ENCODE measurements at regions not wholly inside any gene's neighbourhood (a gene's known extent, or its start where the extent isn't known, plus 50 kb on each side); places are given as distances from the start of the nearest gene placed in this dataset.
"Not testable (repeated sequence)": the region's sequence is repeated elsewhere in the genome, so short reads cannot be mapped to it uniquely, and the experiment has no call there.

GRCh38 chr5:28808967-28809810, 1770.8 kb upstream of the CDH9 start:
- DNase-seq (no peak), ATAC-seq (no peak)
- intact Hi-C loops (cut with DNase I), result no loop called here

GRCh38 chr5:28807195-28807729, 1768.9 kb upstream of the CDH9 start:
- DNase-seq, result no peak
- no peak for ATAC-seq
- intact Hi-C loops (cut with DNase I), result no loop called here

- DNase-seq; intact Hi-C loops (cut with DNase I); ATAC-seq: not testable (repeated sequence)
Observed at GRCh38 chr5:28799035-28799434, 1760.6 kb upstream of the CDH9 start.

- DNase-seq (no peak), ATAC-seq (no peak)
- intact Hi-C loops (cut with DNase I), result no loop called here
Observed at GRCh38 chr5:28788954-28789353, 1750.6 kb upstream of the CDH9 start.

GRCh38 chr5:28780083-28780692, 1741.8 kb upstream of the CDH9 start:
- no peak for ATAC-seq
- intact Hi-C loops (cut with DNase I), result no loop called here
- DNase-seq, result no peak

GRCh38 chr5:28779161-28779754, 1740.9 kb upstream of the CDH9 start:
- no peak for DNase-seq
- intact Hi-C loops (cut with DNase I), result no loop called here
- ATAC-seq, result no peak

- ATAC-seq, result no peak
- no peak for DNase-seq
- intact Hi-C loops (cut with DNase I), result no loop called here
Observed at GRCh38 chr5:28770307-28770706, 1731.9 kb upstream of the CDH9 start.

- ATAC-seq (no peak), DNase-seq (no peak)
- intact Hi-C loops (cut with DNase I), result no loop called here
Observed at GRCh38 chr5:28766565-28767158, 1728.3 kb upstream of the CDH9 start.

- ATAC-seq, result no peak
Observed at GRCh38 chr5:28751396-28751795, 1713.0 kb upstream of the CDH9 start.

GRCh38 chr5:28750251-28750650, 1711.9 kb upstream of the CDH9 start:
- no peak for DNase-seq
- intact Hi-C loops (cut with DNase I), result no loop called here
- ATAC-seq, result no peak

More at GRCh38 chr5:28751396-28751795, 1713.0 kb upstream of the CDH9 start:
- DNase-seq, result no peak
- intact Hi-C loops (cut with DNase I), result no loop called here

GRCh38 chr5:28748446-28748845, 1710.1 kb upstream of the CDH9 start:
- ATAC-seq (no peak), DNase-seq (no peak)
- intact Hi-C loops (cut with DNase I), result no loop called here

- ATAC-seq, result no peak
- intact Hi-C loops (cut with DNase I), result no loop called here
- DNase-seq, result no peak
Observed at GRCh38 chr5:28743716-28744110, 1705.3 kb upstream of the CDH9 start.

GRCh38 chr5:28743025-28743715, 1704.8 kb upstream of the CDH9 start:
- ATAC-seq, result no peak
- intact Hi-C loops (cut with DNase I), result no loop called here
- DNase-seq, result no peak

GRCh38 chr5:28737682-28738081, 1699.3 kb upstream of the CDH9 start:
- DNase-seq (no peak), ATAC-seq (no peak)
- intact Hi-C loops (cut with DNase I), result no loop called here

- intact Hi-C loops (cut with DNase I), result no loop called here
- DNase-seq, result no peak
Observed at GRCh38 chr5:28737222-28737621, 1698.8 kb upstream of the CDH9 start.

GRCh38 chr5:28734396-28734795, 1696.0 kb upstream of the CDH9 start:
- intact Hi-C loops (cut with DNase I), result no loop called here
- ATAC-seq, result no peak
- DNase-seq, result no peak

More at GRCh38 chr5:28737222-28737621, 1698.8 kb upstream of the CDH9 start:
- no peak for ATAC-seq

- ATAC-seq, result no peak
- DNase-seq, result no peak
- intact Hi-C loops (cut with DNase I), result no loop called here
Observed at GRCh38 chr5:28729067-28729466, 1690.7 kb upstream of the CDH9 start.

- DNase-seq (no peak), ATAC-seq (no peak)
- intact Hi-C loops (cut with DNase I), result no loop called here
Observed at GRCh38 chr5:28726815-28727214, 1688.4 kb upstream of the CDH9 start.

GRCh38 chr5:28725001-28725400, 1686.6 kb upstream of the CDH9 start:
- intact Hi-C loops (cut with DNase I), result no loop called here
- ATAC-seq, result no peak

More at GRCh38 chr5:28725001-28725400, 1686.6 kb upstream of the CDH9 start:
- no peak for DNase-seq

Measured in left cardiac atrium (tissue), 4 donors.